Left lung (tissue), 4 donors: ENCODE measurements at regions not wholly inside any gene's neighbourhood (a gene's known extent, or its start where the extent isn't known, plus 50 kb on each side); places are given as distances from the start of the nearest gene placed in this dataset.
"Not testable (repeated sequence)": the region's sequence is repeated elsewhere in the genome, so short reads cannot be mapped to it uniquely, and the experiment has no call there.

Experiments used
- ATAC-seq: fragments of 200-7000 bp; cut with Tn5 transposase; one replicate; pipeline ENCODE4 v1.9.1; 2020; ENCODE audit warnings: moderate library complexity
- DNase-seq, 4 donors: peaks; one replicate each; pipeline ENCODE4 v3.0.0-alpha.2; 2013 to 2020
- H3K27ac ChIP-seq, 2 donors: fragments of 200-600 bp; sonication (generic) in 1 of 2; one replicate each; pipeline versions ENCODE4 v1.5.0 to v1.8.0; 2020 to 2021
- H3K27me3 ChIP-seq, 2 donors: fragments of 200-600 bp; sonication (generic) in 1 of 2; one replicate each; pipeline versions ENCODE4 v1.5.0 to v1.8.0; 2020 to 2021
- H3K36me3 ChIP-seq, 2 donors: fragments of 200-600 bp; sonication (generic) in 1 of 2; one replicate each; pipeline versions ENCODE4 v1.5.0 to v1.8.0; 2020 to 2021
- H3K4me1 ChIP-seq, 2 donors: fragments of 200-600 bp; one replicate each; pipeline ENCODE4 v1.8.0; 2021
- H3K4me3 ChIP-seq, 2 donors: fragments of 200-600 bp; sonication (generic) in 1 of 2; one replicate each; pipeline versions ENCODE4 v1.5.0 to v1.8.0; 2020 to 2021; ENCODE audit warnings: mild to moderate bottlenecking in 1 of 2
- H3K9me3 ChIP-seq, 2 donors: fragments of 200-600 bp; sonication (generic) in 1 of 2; one replicate each; pipeline versions ENCODE4 v1.5.0 to v1.8.0; 2020 to 2021
- CTCF ChIP-seq, 2 donors: fragments of 200-600 bp; sonication (generic) in 1 of 2; IDR thresholded peaks; one replicate each; pipeline versions ENCODE4 v1.5.0 to v1.8.0; 2021; ENCODE audit warnings: antibody characterized with exemption in 2 of 2
- intact Hi-C, 2 donors: fragments of 100-400 bp; cut with DNase I; formaldehyde crosslinking; loops; one replicate each; pipeline versions ENCODE4 v1.11.2 to v1.14.2; 2022
- donor health status: DM: no; HTN: yes; CAD: no.
- donor health status: DM: no; HTN: no; CAD: no.

- Histone ChIP-seq H3K27me3 (no peaks in the 10 kb centered on the region), H3K9me3 (no peaks in the 10 kb centered on the region), H3K4me1 (no peaks in the 10 kb centered on the region), H3K36me3 (no peaks in the 10 kb centered on the region), H3K27ac (no peak overlapping the region), H3K4me3 (no peak overlapping the region)
- no peak for ATAC-seq
- intact Hi-C loops, result no loop called here
- TF ChIP-seq CTCF (IDR thresholded peaks at IDR 0.05), result no peak
- DNase-seq, result no peak
Observed at GRCh38 chr12:126966498-126966897, 1300.5 kb upstream of the TMEM132C start.

- H3K4me3 ChIP-seq, result no peak overlapping the region
- ATAC-seq, result no peak
- intact Hi-C loops, result no loop called here
- H3K36me3 ChIP-seq, result no peaks in the 10 kb centered on the region
- no peak for DNase-seq
- H3K4me1 ChIP-seq, result no peaks in the 10 kb centered on the region
- no peak overlapping the region for H3K27ac ChIP-seq
- no peaks in the 10 kb centered on the region for H3K27me3 ChIP-seq
- no peaks in the 10 kb centered on the region for H3K9me3 ChIP-seq
- TF ChIP-seq CTCF (IDR thresholded peaks at IDR 0.05), result no peak
Observed at GRCh38 chr12:126967152-126967551, 1299.8 kb upstream of the TMEM132C start.

GRCh38 chr12:126974779-126975178 is 1292.2 kb upstream of the TMEM132C start:
- Histone ChIP-seq H3K4me1 (no peaks in the 10 kb centered on the region), H3K27ac (no peak overlapping the region), H3K27me3 (no peaks in the 10 kb centered on the region), H3K36me3 (no peaks in the 10 kb centered on the region), H3K9me3 (no peaks in the 10 kb centered on the region), H3K4me3 (no peak overlapping the region)
- DNase-seq (no peak), ATAC-seq (no peak)
- intact Hi-C loops, result no loop called here
- no peak for TF ChIP-seq CTCF (IDR thresholded peaks at IDR 0.05)

GRCh38 chr12:126976579-126976978 is 1290.4 kb upstream of the TMEM132C start:
- H3K36me3 ChIP-seq, result no peaks in the 10 kb centered on the region
- DNase-seq (no peak), ATAC-seq (no peak)
- TF ChIP-seq CTCF (IDR thresholded peaks at IDR 0.05), result no peak
- intact Hi-C loops, result no loop called here
- H3K9me3 ChIP-seq, result no peaks in the 10 kb centered on the region
- H3K27ac ChIP-seq, result no peak overlapping the region
- no peaks in the 10 kb centered on the region for H3K27me3 ChIP-seq
- H3K4me3 ChIP-seq, result no peak overlapping the region
- H3K4me1 ChIP-seq, result no peaks in the 10 kb centered on the region

GRCh38 chr12:126979564-126979963 is 1287.4 kb upstream of the TMEM132C start:
- H3K27me3 ChIP-seq, DNase-seq, intact Hi-C loops, H3K4me3 ChIP-seq, H3K36me3 ChIP-seq, ATAC-seq, H3K27ac ChIP-seq, H3K4me1 ChIP-seq: not testable (repeated sequence)
- H3K9me3 ChIP-seq, result peaks cover 0 to 11% of the 10 kb centered on the region in 2 donors

- H3K36me3 ChIP-seq, result no peaks in the 10 kb centered on the region
- DNase-seq, result no peak
- H3K4me3 ChIP-seq, result no peak overlapping the region
- H3K4me1 ChIP-seq, result no peaks in the 10 kb centered on the region
- TF ChIP-seq CTCF (IDR thresholded peaks at IDR 0.05), result no peak
- no peak overlapping the region for H3K27ac ChIP-seq
- intact Hi-C loops, result no loop called here
- H3K9me3 ChIP-seq, result peaks cover 0 to 17% of the 10 kb centered on the region in 2 donors
- no peak for ATAC-seq
- H3K27me3 ChIP-seq, result no peaks in the 10 kb centered on the region
Observed at GRCh38 chr12:126982707-126983106, 1284.3 kb upstream of the TMEM132C start.

GRCh38 chr12:126983735-126984134 is 1283.2 kb upstream of the TMEM132C start:
- H3K4me3 ChIP-seq, DNase-seq, ATAC-seq, intact Hi-C loops, H3K4me1 ChIP-seq, H3K27me3 ChIP-seq, H3K36me3 ChIP-seq, H3K27ac ChIP-seq: not testable (repeated sequence)
- H3K9me3 ChIP-seq, result peaks cover 0 to 17% of the 10 kb centered on the region in 2 donors

GRCh38 chr12:126985663-126986062 is 1281.3 kb upstream of the TMEM132C start:
- ATAC-seq, DNase-seq, H3K4me1 ChIP-seq, H3K36me3 ChIP-seq, H3K27me3 ChIP-seq, intact Hi-C loops, H3K27ac ChIP-seq, H3K4me3 ChIP-seq: not testable (repeated sequence)
- H3K9me3 ChIP-seq, result peaks cover 0 to 17% of the 10 kb centered on the region in 2 donors
